Gastrocnemius medialis (tissue), 4 donors: ENCODE measurements at regions not wholly inside any gene's neighbourhood (a gene's known extent, or its start where the extent isn't known, plus 50 kb on each side); places are given as distances from the start of the nearest gene placed in this dataset.

Source experiments
- ATAC-seq, 2 donors: fragments of 150-250 bp; one replicate each; pipeline ENCODE4 v1.9.1; 2016
- DNase-seq, 2 donors: peaks; one replicate each; pipeline ENCODE4 v3.0.0-alpha.2; 2019
- H3K27ac ChIP-seq, 4 donors: fragments of 200-600 bp; sonication (generic); 1 replicate in 1 of 4; 2 replicates in 3 of 4; pipeline ENCODE4 v1.5.1; 2016 to 2018; ENCODE audit warnings: mild to moderate bottlenecking in 2 of 4, moderate library complexity in 1 of 4
- H3K27me3 ChIP-seq, 3 donors: fragments of 200-600 bp; sonication (generic) in 2 of 3; 1 replicate in 1 of 3; 2 replicates in 2 of 3; pipeline versions ENCODE4 v1.5.1 to v1.6.0; 2016 to 2019; ENCODE audit warnings: mild to moderate bottlenecking in 1 of 3, moderate library complexity in 1 of 3
- H3K36me3 ChIP-seq, 2 donors: fragments of 200-600 bp; sonication (generic) in 1 of 2; one replicate each; pipeline ENCODE4 v1.5.1; 2017 to 2018
- H3K4me1 ChIP-seq, 2 donors: fragments of 200-600 bp; sonication (generic) in 1 of 2; one replicate each; pipeline ENCODE4 v1.5.1; 2016 to 2017; ENCODE audit warnings: mild to moderate bottlenecking in 2 of 2
- H3K4me3 ChIP-seq, 4 donors: fragments of 200-600 bp; sonication (generic) in 3 of 4; 1 replicate in 1 of 4; 2 replicates in 3 of 4; pipeline ENCODE4 v1.5.1; 2016 to 2019; ENCODE audit warnings: mild to moderate bottlenecking in 2 of 4
- H3K9me3 ChIP-seq, 3 donors: fragments of 200-600 bp; sonication (generic) in 2 of 3; 1 replicate in 1 of 3; 2 replicates in 2 of 3; pipeline ENCODE4 v1.5.1; 2016 to 2019
- CTCF ChIP-seq, 5 experiments: fragments of 450-650 bp in 3 of 5; fragments of 200-600 bp in 2 of 5; sonication (generic) in 2 of 5; IDR thresholded peaks in 4 of 5; conservative IDR thresholded peaks in 1 of 5; 1 replicate in 4 of 5; 2 replicates in 1 of 5; pipeline ENCODE4 v1.5.1; 2016 to 2019; ENCODE audit warnings: antibody characterized with exemption in 5 of 5, mild to moderate bottlenecking in 3 of 5, moderate library complexity in 3 of 5
- POLR2A ChIP-seq, 2 donors: fragments of 450-650 bp; IDR thresholded peaks; one replicate each; pipeline ENCODE4 v1.6.1; 2017; ENCODE audit warnings: antibody characterized with exemption in 2 of 2, mild to moderate bottlenecking in 2 of 2, moderate library complexity in 2 of 2
- in situ Hi-C, 4 donors: fragments of 200-750 bp; cut with MboI; loops; one replicate each; pipeline versions ENCODE4 v1.15.0 to v1.8.0; 2017; ENCODE audit warnings: low sequenced_read_pairs in 4 of 4
- intact Hi-C: fragments of 100-400 bp; cut with DNase I; formaldehyde crosslinking; loops from one replicate; pipeline ENCODE4 v1.15.1; 2023; ENCODE audit warnings: low total_unique reads

- Histone ChIP-seq H3K4me1 (no peaks in the 10 kb centered on the region), H3K27ac (no peak overlapping the region), H3K36me3 (no peaks in the 10 kb centered on the region), H3K4me3 (no peak overlapping the region), H3K9me3 (no peaks in the 10 kb centered on the region), H3K27me3 (no peaks in the 10 kb centered on the region)
- TF ChIP-seq POLR2A (IDR thresholded peaks at IDR 0.05) (no peak), CTCF (IDR thresholded peaks at IDR 0.05 in 4 of 5, conservative IDR thresholded peaks at IDR 0.05 in 1 of 5) (no peak)
- in situ Hi-C loops (no loop called here), intact Hi-C loops (no loop called here)
- ATAC-seq (no peak), DNase-seq (no peak)
These were observed 1087.5 kb upstream of the NXPH2 start for GRCh38 chr2:139867601-139868226.

- intact Hi-C loops (no loop called here), in situ Hi-C loops (no loop called here)
- H3K27ac ChIP-seq = no peak overlapping the region
- no peak overlapping the region for H3K4me3 ChIP-seq
- no peak for TF ChIP-seq CTCF (IDR thresholded peaks at IDR 0.05 in 4 of 5, conservative IDR thresholded peaks at IDR 0.05 in 1 of 5)
- TF ChIP-seq POLR2A (IDR thresholded peaks at IDR 0.05) = no peak
- no peak for ATAC-seq
- no peaks in the 10 kb centered on the region for H3K27me3 ChIP-seq
- H3K4me1 ChIP-seq = no peaks in the 10 kb centered on the region
- no peaks in the 10 kb centered on the region for H3K36me3 ChIP-seq
- H3K9me3 ChIP-seq = no peaks in the 10 kb centered on the region
- DNase-seq = no peak
These were observed 1084.7 kb upstream of the NXPH2 start for GRCh38 chr2:139864821-139865302.

- in situ Hi-C loops = no loop called here
- Histone ChIP-seq H3K9me3 (no peaks in the 10 kb centered on the region), H3K36me3 (no peaks in the 10 kb centered on the region), H3K27me3 (no peaks in the 10 kb centered on the region), H3K27ac (no peak overlapping the region), H3K4me1 (no peaks in the 10 kb centered on the region), H3K4me3 (no peak overlapping the region)
- no peak for ATAC-seq
- TF ChIP-seq POLR2A (IDR thresholded peaks at IDR 0.05) (no peak), CTCF (IDR thresholded peaks at IDR 0.05 in 4 of 5, conservative IDR thresholded peaks at IDR 0.05 in 1 of 5) (no peak)
- intact Hi-C loops = no loop called here
- DNase-seq = no peak
These were observed 1074.7 kb upstream of the NXPH2 start for GRCh38 chr2:139854769-139855483.

GRCh38 chr2:139850254-139850890 is 1070.2 kb upstream of the NXPH2 start:
- Histone ChIP-seq H3K4me1 (no peaks in the 10 kb centered on the region), H3K27me3 (no peaks in the 10 kb centered on the region), H3K36me3 (no peaks in the 10 kb centered on the region), H3K4me3 (no peak overlapping the region), H3K27ac (no peak overlapping the region), H3K9me3 (no peaks in the 10 kb centered on the region)
- DNase-seq (no peak), ATAC-seq (no peak)
- intact Hi-C loops = no loop called here
- no peak for TF ChIP-seq POLR2A (IDR thresholded peaks at IDR 0.05)
- no peak for TF ChIP-seq CTCF (IDR thresholded peaks at IDR 0.05 in 4 of 5, conservative IDR thresholded peaks at IDR 0.05 in 1 of 5)
- in situ Hi-C loops = no loop called here
